Activated CD8-positive, alpha-beta memory T cell treated with anti-CD3 and anti-CD28 coated beads for 4 hours (primary cell): ENCODE measurements at regions not wholly inside any gene's neighbourhood (a gene's known extent, or its start where the extent isn't known, plus 50 kb on each side); places are given as distances from the start of the nearest gene placed in this dataset.
A peak's percentile ranks its signal among the peaks of the same experiment; 100 is the strongest.

Experiments
- DNase-seq, 2 donors: peaks; one replicate each; pipeline ENCODE4 v3.0.0-alpha.2; 2020; ENCODE audit warnings: low read depth in 2 of 2

- DNase-seq, result peak; percentile 44 to 48
Observed at GRCh38 chr3:10738688-10739372, 77.2 kb upstream of the SLC6A11 start.

- no peak for DNase-seq
Observed at GRCh38 chr3:10740954-10741353, 75.1 kb upstream of the SLC6A11 start.

GRCh38 chr3:10741891-10742671 lies 73.9 kb upstream of the SLC6A11 start:
- DNase-seq, result no peak

GRCh38 chr3:10743366-10744097 lies 72.5 kb upstream of the SLC6A11 start:
- DNase-seq, result no peak

- DNase-seq, result no peak
Observed at GRCh38 chr3:10744098-10744465, 71.9 kb upstream of the SLC6A11 start.

GRCh38 chr3:10745392-10745791 lies 70.6 kb upstream of the SLC6A11 start:
- DNase-seq, result no peak

- DNase-seq, result no peak
Observed at GRCh38 chr3:10746001-10746400, 70.0 kb upstream of the SLC6A11 start.

- no peak for DNase-seq
Observed at GRCh38 chr3:10746684-10747083, 69.3 kb upstream of the SLC6A11 start.

- no peak for DNase-seq
Observed at GRCh38 chr3:10747341-10747740, 68.7 kb upstream of the SLC6A11 start.

- no peak for DNase-seq
Observed at GRCh38 chr3:10748040-10748439, 68.0 kb upstream of the SLC6A11 start.

- no peak for DNase-seq
Observed at GRCh38 chr3:10753964-10754363, 62.1 kb upstream of the SLC6A11 start.

- no peak for DNase-seq
Observed at GRCh38 chr3:10756546-10756945, 59.5 kb upstream of the SLC6A11 start.

GRCh38 chr3:10757021-10757820 lies 58.8 kb upstream of the SLC6A11 start:
- no peak for DNase-seq

- DNase-seq, result no peak
Observed at GRCh38 chr3:10757821-10758130, 58.3 kb upstream of the SLC6A11 start.

GRCh38 chr3:10758304-10759037 lies 57.6 kb upstream of the SLC6A11 start:
- no peak for DNase-seq

- DNase-seq, result no peak
Observed at GRCh38 chr3:10759495-10759894, 56.5 kb upstream of the SLC6A11 start.

- no peak for DNase-seq
Observed at GRCh38 chr3:10760199-10760598, 55.8 kb upstream of the SLC6A11 start.

GRCh38 chr3:10761583-10761982 lies 54.4 kb upstream of the SLC6A11 start:
- no peak for DNase-seq

GRCh38 chr3:10762116-10762515 lies 53.9 kb upstream of the SLC6A11 start:
- DNase-seq, result no peak

GRCh38 chr3:10762611-10763247 lies 53.3 kb upstream of the SLC6A11 start:
- DNase-seq, result no peak

GRCh38 chr3:10763248-10763620 lies 52.8 kb upstream of the SLC6A11 start:
- no peak for DNase-seq
